CD4-positive, alpha-beta T cell treated with Interleukin-4 for 4 hours (primary cell): ENCODE measurements at regions not wholly inside any gene's neighbourhood (a gene's known extent, or its start where the extent isn't known, plus 50 kb on each side); places are given as distances from the start of the nearest gene placed in this dataset.
"Not testable (repeated sequence)": the region's sequence is repeated elsewhere in the genome, so short reads cannot be mapped to it uniquely, and the experiment has no call there.

Source experiments
- DNase-seq: peaks from one replicate; pipeline ENCODE4 v3.0.0-alpha.2; 2020

- no peak for DNase-seq
Measured at GRCh38 chr2:47295131-47295980, 73.8 kb upstream of the EPCAM start.

GRCh38 chr2:47293976-47294375, 75.1 kb upstream of the EPCAM start:
- no peak for DNase-seq

DNA sequence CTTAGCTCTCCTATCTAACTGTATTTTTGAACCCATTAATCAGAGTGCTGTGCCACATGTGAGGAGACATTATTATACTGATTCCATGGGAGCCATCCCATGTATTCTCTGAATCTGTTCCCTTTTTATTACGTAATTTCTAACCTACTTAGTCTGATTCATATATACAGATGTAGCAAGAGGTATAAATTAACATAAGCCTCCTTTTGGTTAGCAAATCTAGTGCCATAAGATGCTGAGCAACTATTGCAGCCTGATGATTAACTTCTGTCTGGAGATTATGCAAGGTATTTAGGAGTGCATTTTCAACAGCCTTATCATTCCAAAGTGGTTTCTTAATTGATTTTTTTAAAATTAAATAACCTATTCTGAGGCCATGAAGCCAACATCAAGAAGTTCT, 80.2 kb upstream of the EPCAM start:
- no peak for DNase-seq

- DNase-seq, result no peak
Measured at GRCh38 chr2:47283659-47284058, 85.5 kb upstream of the EPCAM start.

DNA sequence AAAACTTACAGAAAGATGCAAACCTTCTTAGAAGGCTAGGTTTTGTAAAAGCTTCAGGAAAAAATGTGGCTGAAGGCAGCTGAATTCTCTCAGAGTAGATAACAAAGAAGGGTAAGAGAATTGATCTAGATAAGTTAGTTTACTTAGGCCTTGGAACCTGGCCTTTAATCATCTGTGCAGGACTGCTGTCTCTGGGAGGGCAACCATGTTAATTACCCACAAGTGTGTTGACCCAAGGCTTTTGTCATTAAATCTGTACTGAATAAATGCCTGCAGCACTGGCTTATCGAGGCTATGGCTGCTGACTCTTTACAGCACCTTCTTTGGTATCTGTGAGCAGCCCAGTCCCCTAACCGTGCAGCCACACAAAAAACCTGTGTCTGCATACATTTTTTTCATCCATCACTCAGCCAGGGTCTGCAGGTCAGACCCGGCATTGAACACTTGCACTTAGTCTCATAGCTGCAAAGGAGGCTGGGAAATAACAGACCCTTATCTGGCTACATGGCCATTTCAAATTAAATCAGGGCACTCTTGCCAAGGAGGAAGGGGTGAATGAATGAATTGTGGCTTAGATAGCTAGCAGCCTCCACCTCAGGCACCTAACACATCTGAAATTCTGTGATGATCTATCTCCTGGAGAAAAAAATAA, 86.4 kb upstream of the EPCAM start:
- DNase-seq, result no peak

DNA sequence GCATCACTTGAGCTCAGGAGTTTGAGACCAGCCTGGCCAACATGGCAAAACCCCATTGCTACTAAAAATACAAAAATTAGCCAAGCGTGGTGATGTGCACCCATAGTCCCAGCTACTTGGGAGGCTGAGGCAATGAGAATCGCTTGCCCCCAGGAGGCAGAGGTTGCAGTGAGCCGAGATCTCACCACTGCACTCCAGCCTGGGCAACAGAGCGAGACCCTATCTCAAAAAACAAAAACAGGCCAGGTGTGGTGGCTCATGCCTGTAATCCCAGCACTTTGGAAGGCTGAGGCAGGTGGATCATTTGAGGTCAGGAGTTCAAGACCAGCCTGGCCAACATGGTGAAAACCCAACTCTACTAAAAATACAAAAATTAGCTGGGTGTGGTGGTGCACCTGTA, 89.6 kb upstream of the EPCAM start:
- not testable (repeated sequence) for DNase-seq

DNA sequence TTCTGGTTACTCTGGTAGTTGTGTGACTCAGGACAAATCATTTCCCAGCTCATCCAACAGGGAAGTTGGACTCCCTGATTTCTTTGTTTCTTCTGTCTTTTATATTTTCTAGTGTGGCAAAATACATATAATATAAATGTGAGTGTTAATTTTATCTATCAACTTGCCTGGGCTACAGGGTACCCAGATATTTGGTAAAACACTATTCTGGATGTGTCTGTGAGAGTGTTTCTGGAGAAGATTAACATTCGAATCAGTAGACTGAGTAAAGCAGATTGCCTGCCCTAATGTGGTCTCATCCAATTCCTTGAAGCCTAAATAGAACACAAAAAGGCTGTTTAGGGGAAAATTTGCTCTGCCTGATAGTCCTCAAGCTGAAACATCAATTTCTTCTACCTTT, 91.1 kb upstream of the EPCAM start:
- DNase-seq, result no peak

DNA sequence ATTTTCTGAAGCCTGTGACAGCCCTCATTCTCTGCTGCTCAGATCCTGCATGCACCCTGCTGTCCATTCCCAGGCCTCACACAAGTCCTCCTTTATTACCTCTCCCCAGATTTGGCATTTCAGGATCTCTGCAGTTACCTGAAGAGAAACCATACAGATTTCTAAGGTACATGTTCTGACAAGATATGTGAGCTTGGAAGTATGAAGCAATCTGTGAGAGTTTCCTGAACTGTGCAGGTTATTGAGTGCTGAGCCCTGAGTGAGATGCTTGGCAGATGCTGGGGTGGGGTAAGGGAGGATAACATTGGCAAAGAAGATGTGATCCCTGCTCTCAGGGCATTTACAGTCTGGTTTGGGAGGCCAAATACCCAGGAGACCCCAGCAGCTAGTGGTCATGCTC, 91.9 kb upstream of the EPCAM start:
- no peak for DNase-seq

DNA sequence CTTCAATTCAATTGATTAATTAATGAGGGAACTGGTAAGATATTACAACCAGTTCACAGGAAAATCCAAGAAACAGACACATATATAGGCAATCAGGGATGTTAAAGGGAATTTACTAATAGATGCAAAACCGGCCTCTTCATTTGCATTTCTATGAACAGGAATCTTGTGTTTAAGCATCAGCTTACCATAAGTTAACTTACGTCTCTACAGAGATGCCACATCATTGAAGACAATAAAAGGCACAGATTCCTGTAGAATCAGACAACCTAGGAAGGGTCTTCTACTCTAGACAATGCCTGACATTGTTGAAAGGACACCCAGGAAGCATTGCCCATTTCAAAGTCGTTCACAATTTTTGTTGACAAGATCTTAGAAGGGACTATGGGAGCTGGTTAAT, 93.0 kb upstream of the EPCAM start:
- no peak for DNase-seq

- DNase-seq, result no peak
Measured at GRCh38 chr2:47274054-47274782, 94.9 kb upstream of the EPCAM start.

GRCh38 chr2:47272905-47273758, 96.0 kb upstream of the EPCAM start:
- no peak for DNase-seq

- peak; percentile 26 for DNase-seq
Measured at GRCh38 chr2:47272031-47272864, 95.9 kb upstream of the CALM2 start.

GRCh38 chr2:47271054-47272000, 95.0 kb upstream of the CALM2 start:
- no peak for DNase-seq

GRCh38 chr2:47270421-47270820, 94.1 kb upstream of the CALM2 start:
- no peak for DNase-seq

DNA sequence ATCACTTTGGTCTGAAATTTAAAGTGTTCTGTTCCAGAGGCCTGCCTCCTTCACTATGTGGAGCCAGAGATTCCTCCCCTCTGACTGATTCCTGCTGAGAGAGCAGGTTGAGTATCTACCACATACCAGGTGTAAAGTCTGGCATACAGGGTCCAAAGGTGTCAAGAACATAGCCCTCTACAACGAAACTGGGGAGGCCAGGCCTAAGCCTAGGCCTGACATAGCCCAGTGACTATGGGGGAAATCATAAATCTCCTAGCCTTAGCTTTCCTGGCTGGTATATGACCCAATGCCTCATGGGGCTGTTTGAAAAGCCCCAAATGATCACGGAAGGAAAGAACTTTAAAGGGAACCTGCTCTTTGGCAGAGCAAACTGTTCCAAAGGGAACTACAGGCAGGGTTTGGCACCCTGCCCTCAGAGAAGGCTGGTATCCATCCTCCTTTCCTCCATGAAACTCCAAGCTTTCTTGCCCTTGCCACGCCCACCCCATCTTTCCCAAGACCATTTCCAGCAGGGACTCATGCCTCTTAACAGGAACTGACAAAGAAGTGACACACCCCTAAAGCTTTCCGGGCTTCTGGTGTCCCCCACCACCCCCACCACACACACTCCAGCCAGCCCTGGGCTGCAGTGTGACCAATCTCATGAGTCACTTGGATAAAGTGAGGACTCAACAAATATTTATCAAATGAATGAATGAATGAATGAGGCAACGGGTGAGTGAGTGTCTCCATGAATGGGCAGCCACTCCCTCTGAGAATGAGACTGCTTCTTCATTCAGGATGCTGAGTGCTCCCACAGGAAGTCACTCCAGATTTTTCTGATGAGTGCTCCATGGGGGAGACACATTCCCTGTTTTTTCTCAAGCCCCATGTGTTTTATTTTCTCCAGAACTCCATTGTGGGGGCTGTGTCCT, 93.3 kb upstream of the CALM2 start:
- no peak for DNase-seq

GRCh38 chr2:47267711-47268086, 91.4 kb upstream of the CALM2 start:
- DNase-seq, result no peak

- no peak for DNase-seq
Measured at GRCh38 chr2:47266939-47267710, 90.8 kb upstream of the CALM2 start.

- no peak for DNase-seq
Measured at GRCh38 chr2:47265751-47266231, 89.5 kb upstream of the CALM2 start.

DNA sequence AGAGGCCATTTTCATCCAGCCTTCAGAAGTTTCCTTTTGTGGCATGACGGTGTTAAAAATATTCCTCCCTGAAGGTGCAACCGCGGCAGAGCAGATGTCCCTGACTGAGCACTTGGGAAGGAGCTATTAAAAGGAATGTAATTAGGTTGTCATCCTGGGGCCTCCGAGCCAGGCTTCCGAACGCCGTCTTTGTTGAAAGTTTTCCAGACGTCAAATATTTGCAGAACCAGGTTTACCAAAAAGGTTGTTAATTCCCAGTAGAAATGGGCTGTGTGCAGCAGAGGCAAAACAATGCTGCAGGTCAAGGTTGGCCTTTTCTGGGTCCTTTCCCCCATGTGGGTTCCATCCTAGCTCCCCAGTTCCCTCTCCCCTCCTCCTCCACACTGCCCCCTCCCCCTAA, 88.8 kb upstream of the CALM2 start:
- no peak for DNase-seq
